DND-41 (cell line): ENCODE measurements at regions not wholly inside any gene's neighbourhood (a gene's known extent, or its start where the extent isn't known, plus 50 kb on each side); places are given as distances from the start of the nearest gene placed in this dataset.

Experiments
- CTCF ChIP-seq: IDR thresholded peaks from 2 replicates; pipeline ENCODE4 v1.5.1; 2012; ENCODE audit warnings: borderline replicate concordance, low read length, moderate library complexity, mild to moderate bottlenecking; ENCODE audit not compliant: poor library complexity, severe bottlenecking; ENCODE audit errors: extremely low read depth
- EZH2 ChIP-seq: IDR thresholded peaks from 3 replicates; pipeline ENCODE4 v1.6.1; 2012; ENCODE audit warnings: borderline replicate concordance, low read depth, mild to moderate bottlenecking, moderate library complexity, low read length, inconsistent platforms; ENCODE audit not compliant: severe bottlenecking

GRCh38 chr4:167544391-167544790 lies 310.1 kb upstream of the SPOCK3 start:
- TF ChIP-seq CTCF (no peak), EZH2 (no peak)
